Hematopoietic multipotent progenitor cell treated with erythropoietin and hydrocortisone succinate and interleukin-3 and kit ligand, for 8 days (in vitro differentiated cells): ENCODE measurements at regions not wholly inside any gene's neighbourhood (a gene's known extent, or its start where the extent isn't known, plus 50 kb on each side); places are given as distances from the start of the nearest gene placed in this dataset.

Experiments
- DNase-seq: peaks from one replicate; pipeline ENCODE4 v3.0.0-alpha.2; 2015

- DNase-seq: no peak
Measured at GRCh38 chr5:10173716-10174115, 76.0 kb downstream of the ATPSCKMT start.

- no peak for DNase-seq
Measured at GRCh38 chr5:10172247-10172646, 77.4 kb downstream of the ATPSCKMT start.

- DNase-seq: peak; percentile 53
Measured at GRCh38 chr5:10169359-10169758, 80.3 kb downstream of the ATPSCKMT start.

GRCh38 chr5:10168254-10168653, 81.4 kb downstream of the ATPSCKMT start:
- no peak for DNase-seq

GRCh38 chr5:10167806-10168205, 81.9 kb downstream of the ATPSCKMT start:
- no peak for DNase-seq

GRCh38 chr5:10166392-10166791, 83.3 kb downstream of the ATPSCKMT start:
- DNase-seq: no peak

GRCh38 chr5:10162468-10162867, 87.2 kb downstream of the ATPSCKMT start:
- DNase-seq: no peak

- no peak for DNase-seq
Measured at GRCh38 chr5:10161778-10162177, 87.9 kb downstream of the ATPSCKMT start.

- no peak for DNase-seq
Measured at GRCh38 chr5:10160241-10160640, 89.4 kb downstream of the ATPSCKMT start.

GRCh38 chr5:10158886-10159285, 90.8 kb downstream of the ATPSCKMT start:
- DNase-seq: no peak

- DNase-seq: no peak
Measured at GRCh38 chr5:10157085-10157669, 92.5 kb downstream of the ATPSCKMT start.

GRCh38 chr5:10155897-10156667, 93.6 kb downstream of the ATPSCKMT start:
- no peak for DNase-seq

- DNase-seq: no peak
Measured at GRCh38 chr5:10153808-10154537, 95.7 kb downstream of the ATPSCKMT start.

GRCh38 chr5:10153394-10153793, 96.3 kb downstream of the ATPSCKMT start:
- no peak for DNase-seq

- no peak for DNase-seq
Measured at GRCh38 chr5:10151656-10152055, 98.0 kb downstream of the ATPSCKMT start.

- DNase-seq: no peak
Measured at GRCh38 chr5:10149911-10150310, 99.8 kb downstream of the ATPSCKMT start.

GRCh38 chr5:10145923-10146401, 103.7 kb downstream of the ATPSCKMT start:
- peak; percentile 31 for DNase-seq

- no peak for DNase-seq
Measured at GRCh38 chr5:10144040-10144439, 105.6 kb downstream of the ATPSCKMT start.

- DNase-seq: peak; percentile 8
Measured at GRCh38 chr5:10140195-10140973, 109.3 kb downstream of the ATPSCKMT start.

- DNase-seq: no peak
Measured at GRCh38 chr5:10138395-10139057, 111.2 kb downstream of the ATPSCKMT start.

GRCh38 chr5:10133830-10134229, 115.9 kb downstream of the ATPSCKMT start:
- no peak for DNase-seq

GRCh38 chr5:10130881-10131280, 118.8 kb downstream of the ATPSCKMT start:
- DNase-seq: no peak
